Lower leg skin (tissue), 3 donors: ENCODE measurements at regions not wholly inside any gene's neighbourhood (a gene's known extent, or its start where the extent isn't known, plus 50 kb on each side); places are given as distances from the start of the nearest gene placed in this dataset.

Experiments
- POLR2A ChIP-seq, 2 donors: fragments of 450-650 bp; IDR thresholded peaks; one replicate each; pipeline ENCODE4 v1.6.1; 2016 to 2017; ENCODE audit warnings: antibody characterized with exemption in 2 of 2, mild to moderate bottlenecking in 1 of 2, moderate library complexity in 1 of 2
- TF ChIP-seq, protein P1 (sequence below), 3 donors: fragments of 450-650 bp; IDR thresholded peaks; one replicate each; pipeline ENCODE4 v1.5.1; 2016; ENCODE audit warnings: antibody characterized with exemption in 3 of 3, mild to moderate bottlenecking in 3 of 3, moderate library complexity in 2 of 3

DNA sequence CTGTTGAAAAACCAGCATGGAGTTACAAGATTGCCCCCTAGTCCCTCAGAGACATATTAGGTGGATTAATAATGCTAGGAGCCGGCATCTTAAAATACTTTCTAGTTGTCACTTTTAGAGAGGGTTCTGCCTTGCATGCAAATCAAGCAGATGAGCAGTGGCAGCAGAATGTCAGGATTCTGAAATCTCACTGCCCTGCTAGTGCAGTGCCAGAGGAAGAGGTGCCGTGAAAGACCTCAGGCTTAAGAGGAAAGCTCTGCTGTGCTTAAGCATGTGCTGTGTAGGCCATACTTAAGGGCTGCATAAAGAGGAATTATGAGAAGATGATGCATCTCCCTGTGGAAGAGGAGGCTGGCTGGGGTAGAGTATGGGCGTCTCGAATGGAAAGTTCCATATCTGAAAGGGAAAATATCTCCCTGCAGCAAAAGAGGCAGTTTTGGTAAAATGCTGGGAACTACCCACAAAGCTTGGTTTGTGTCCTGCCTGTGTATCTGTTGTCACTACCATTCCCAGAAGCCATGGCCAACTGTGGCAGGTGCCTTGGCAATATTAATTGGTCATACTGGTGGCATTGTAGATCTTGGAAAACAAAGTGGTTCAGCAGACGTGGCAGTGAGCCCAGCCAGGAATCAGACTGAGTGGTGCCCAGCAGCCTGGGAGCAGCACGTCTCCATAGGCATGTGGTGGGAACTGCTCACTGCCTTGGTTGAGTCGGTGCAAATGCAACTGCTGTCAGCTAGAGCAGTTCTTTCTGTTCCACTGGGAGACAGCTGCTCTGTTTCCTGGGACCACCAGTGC is 131.9 kb downstream of the EVA1A start:
- TF ChIP-seq, protein P1, sequence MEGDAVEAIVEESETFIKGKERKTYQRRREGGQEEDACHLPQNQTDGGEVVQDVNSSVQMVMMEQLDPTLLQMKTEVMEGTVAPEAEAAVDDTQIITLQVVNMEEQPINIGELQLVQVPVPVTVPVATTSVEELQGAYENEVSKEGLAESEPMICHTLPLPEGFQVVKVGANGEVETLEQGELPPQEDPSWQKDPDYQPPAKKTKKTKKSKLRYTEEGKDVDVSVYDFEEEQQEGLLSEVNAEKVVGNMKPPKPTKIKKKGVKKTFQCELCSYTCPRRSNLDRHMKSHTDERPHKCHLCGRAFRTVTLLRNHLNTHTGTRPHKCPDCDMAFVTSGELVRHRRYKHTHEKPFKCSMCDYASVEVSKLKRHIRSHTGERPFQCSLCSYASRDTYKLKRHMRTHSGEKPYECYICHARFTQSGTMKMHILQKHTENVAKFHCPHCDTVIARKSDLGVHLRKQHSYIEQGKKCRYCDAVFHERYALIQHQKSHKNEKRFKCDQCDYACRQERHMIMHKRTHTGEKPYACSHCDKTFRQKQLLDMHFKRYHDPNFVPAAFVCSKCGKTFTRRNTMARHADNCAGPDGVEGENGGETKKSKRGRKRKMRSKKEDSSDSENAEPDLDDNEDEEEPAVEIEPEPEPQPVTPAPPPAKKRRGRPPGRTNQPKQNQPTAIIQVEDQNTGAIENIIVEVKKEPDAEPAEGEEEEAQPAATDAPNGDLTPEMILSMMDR (IDR thresholded peaks at IDR 0.05), result no peak
- TF ChIP-seq POLR2A (IDR thresholded peaks at IDR 0.05), result no peak
